SJCRH30 (cell line): ENCODE measurements at regions not wholly inside any gene's neighbourhood (a gene's known extent, or its start where the extent isn't known, plus 50 kb on each side); places are given as distances from the start of the nearest gene placed in this dataset.
A peak's percentile ranks its signal among the peaks of the same experiment; 100 is the strongest.

Experiments used
- DNase-seq, 2 experiments: peaks; one replicate each; pipeline ENCODE4 v3.0.0-alpha.2; 2015 to 2020
- H3K27ac ChIP-seq: fragments of 250-450 bp; sonication (Bioruptor Pico); 2 replicates; pipeline ENCODE4 v1.5.1; 2020; ENCODE audit warnings: mild to moderate bottlenecking, moderate library complexity
- H3K27me3 ChIP-seq: fragments of 250-450 bp; sonication (Bioruptor Pico); 2 replicates; pipeline ENCODE4 v1.5.1; 2020; ENCODE audit warnings: mild to moderate bottlenecking, moderate library complexity
- H3K36me3 ChIP-seq: fragments of 250-450 bp; sonication (Bioruptor Pico); 2 replicates; pipeline ENCODE4 v1.5.1; 2020; ENCODE audit warnings: mild to moderate bottlenecking, moderate library complexity
- H3K4me1 ChIP-seq: fragments of 250-450 bp; sonication (Bioruptor Pico); 2 replicates; pipeline ENCODE4 v1.5.1; 2020; ENCODE audit warnings: mild to moderate bottlenecking, moderate library complexity
- H3K4me3 ChIP-seq: fragments of 250-450 bp; sonication (Bioruptor Pico); 2 replicates; pipeline ENCODE4 v1.5.1; 2020; ENCODE audit warnings: mild to moderate bottlenecking, moderate library complexity
- H3K9me3 ChIP-seq: fragments of 250-450 bp; sonication (Bioruptor Pico); replicated peaks from 2 replicates; pipeline ENCODE4 v1.5.1; 2020; ENCODE audit warnings: mild to moderate bottlenecking, moderate library complexity

DNA sequence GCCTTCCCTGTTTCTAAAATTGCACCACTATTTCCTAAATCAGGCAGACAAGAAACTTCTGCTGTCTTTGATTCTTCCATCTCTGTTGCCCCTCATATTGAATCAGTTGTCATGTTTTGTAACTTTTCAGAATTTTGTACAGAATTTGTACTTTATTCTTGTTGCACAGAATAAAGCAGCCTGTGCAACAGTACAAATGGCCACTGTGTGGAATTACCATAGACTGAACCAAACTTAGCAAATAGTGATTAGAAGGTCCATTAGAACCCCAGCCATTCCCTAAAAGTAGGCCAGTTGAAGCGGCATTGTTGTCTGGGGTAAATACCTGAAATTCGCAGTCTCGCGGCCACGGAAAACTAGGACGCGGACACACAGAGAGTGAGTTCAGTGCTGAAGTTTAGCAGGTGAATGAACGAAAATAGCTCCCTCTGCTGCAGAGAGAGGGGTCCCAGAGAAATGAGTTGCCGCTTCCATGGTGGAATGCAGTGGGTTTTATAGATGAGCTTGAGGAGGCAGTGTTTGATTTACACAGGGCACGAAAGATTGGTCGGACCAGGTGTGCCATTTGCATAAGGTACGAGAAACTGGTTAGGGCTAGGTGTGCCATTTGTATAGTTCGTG lies 71.8 kb downstream of the C4orf33 start:
- no peaks in the 10 kb centered on the region for H3K27me3 ChIP-seq
- H3K9me3 ChIP-seq = no peaks in the 10 kb centered on the region
- H3K36me3 ChIP-seq = no peaks in the 10 kb centered on the region
- H3K27ac ChIP-seq = no peak overlapping the region
- no peaks in the 10 kb centered on the region for H3K4me1 ChIP-seq
- H3K4me3 ChIP-seq = no peak overlapping the region
- DNase-seq = no peak

GRCh38 chr4:129172181-129172580 lies 76.2 kb downstream of the C4orf33 start:
- no peaks in the 10 kb centered on the region for H3K36me3 ChIP-seq
- no peaks in the 10 kb centered on the region for H3K9me3 ChIP-seq
- H3K4me3 ChIP-seq = no peak overlapping the region
- H3K27me3 ChIP-seq = no peaks in the 10 kb centered on the region
- no peak overlapping the region for H3K27ac ChIP-seq
- no peaks in the 10 kb centered on the region for H3K4me1 ChIP-seq
- DNase-seq = no peak

DNA sequence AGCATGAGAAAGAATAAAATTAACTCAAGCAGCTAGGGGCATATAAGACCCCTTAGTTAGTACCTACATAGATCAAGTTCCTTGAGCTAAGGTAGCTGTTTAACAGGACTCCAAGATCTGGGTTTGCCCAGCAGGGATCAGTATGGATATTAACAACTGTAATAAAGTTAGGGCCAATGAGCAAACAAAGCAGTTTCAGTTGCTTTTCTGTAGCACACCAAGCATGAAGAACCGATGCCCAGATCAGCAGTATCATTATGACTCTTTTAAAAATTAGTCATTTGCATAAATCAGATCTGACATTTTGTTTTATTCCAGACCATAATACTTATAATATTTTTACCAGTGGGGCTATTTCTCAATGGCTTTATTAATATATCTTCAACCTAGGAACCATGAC lies 80.9 kb downstream of the C4orf33 start:
- Histone ChIP-seq H3K36me3 (no peaks in the 10 kb centered on the region), H3K9me3 (no peaks in the 10 kb centered on the region), H3K27me3 (no peaks in the 10 kb centered on the region), H3K4me1 (no peaks in the 10 kb centered on the region), H3K4me3 (no peak overlapping the region), H3K27ac (no peak overlapping the region)
- DNase-seq = no peak

DNA sequence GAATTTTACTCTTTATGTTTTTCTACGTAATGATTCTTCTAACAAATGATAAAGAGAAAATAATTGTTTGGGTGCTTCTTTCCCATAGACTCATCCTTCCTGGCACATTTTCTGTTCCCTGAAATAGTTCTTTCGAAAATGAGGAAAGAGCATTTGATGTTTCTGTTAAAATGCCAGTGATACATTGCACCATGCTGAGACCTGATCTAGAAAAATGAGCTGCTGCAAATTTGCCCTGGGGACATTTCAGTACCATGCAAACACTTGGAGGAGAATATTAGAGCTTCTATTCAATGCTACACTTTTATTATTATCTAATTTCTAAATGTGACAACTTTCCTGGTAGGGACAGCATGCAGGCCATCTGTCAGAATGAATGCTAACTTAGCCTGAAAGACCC lies 83.3 kb downstream of the C4orf33 start:
- H3K4me1 ChIP-seq = no peaks in the 10 kb centered on the region
- H3K36me3 ChIP-seq = no peaks in the 10 kb centered on the region
- no peak overlapping the region for H3K4me3 ChIP-seq
- H3K27me3 ChIP-seq = no peaks in the 10 kb centered on the region
- H3K27ac ChIP-seq = no peak overlapping the region
- no peaks in the 10 kb centered on the region for H3K9me3 ChIP-seq
- no peak for DNase-seq

GRCh38 chr4:129189630-129190029 lies 93.7 kb downstream of the C4orf33 start:
- DNase-seq = no peak
- H3K27me3 ChIP-seq = no peaks in the 10 kb centered on the region
- no peak overlapping the region for H3K4me3 ChIP-seq
- no peaks in the 10 kb centered on the region for H3K9me3 ChIP-seq
- H3K4me1 ChIP-seq = no peaks in the 10 kb centered on the region
- no peak overlapping the region for H3K27ac ChIP-seq
- no peaks in the 10 kb centered on the region for H3K36me3 ChIP-seq

GRCh38 chr4:129193357-129194100 lies 97.6 kb downstream of the C4orf33 start:
- Histone ChIP-seq H3K27ac (no peak overlapping the region), H3K4me1 (no peaks in the 10 kb centered on the region), H3K9me3 (no peaks in the 10 kb centered on the region), H3K27me3 (no peaks in the 10 kb centered on the region), H3K4me3 (no peak overlapping the region), H3K36me3 (no peaks in the 10 kb centered on the region)
- no peak for DNase-seq

DNA sequence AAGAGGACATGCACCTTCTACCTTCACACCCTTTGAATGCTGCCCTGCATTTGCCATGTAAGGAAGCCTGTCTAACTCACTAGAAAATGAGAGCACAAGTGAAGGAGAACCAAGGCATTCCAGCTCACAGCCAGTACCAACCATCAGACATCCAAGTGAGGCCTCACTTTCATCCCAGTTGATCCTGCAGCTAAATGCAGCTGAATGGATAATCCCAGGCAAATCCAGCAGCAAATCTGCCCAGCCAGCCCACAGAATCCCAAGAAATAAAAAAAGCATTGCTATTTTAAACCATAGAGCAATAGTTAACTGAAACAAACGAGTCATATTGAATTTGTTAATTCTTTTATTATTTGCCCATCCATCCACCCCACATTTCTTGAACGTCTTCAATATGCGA lies 112.5 kb downstream of the C4orf33 start:
- Histone ChIP-seq H3K27ac (no peak overlapping the region), H3K4me1 (no peaks in the 10 kb centered on the region), H3K9me3 (no peaks in the 10 kb centered on the region), H3K36me3 (no peaks in the 10 kb centered on the region), H3K4me3 (no peak overlapping the region), H3K27me3 (no peaks in the 10 kb centered on the region)
- DNase-seq = no peak

- Histone ChIP-seq H3K9me3 (no peaks in the 10 kb centered on the region), H3K4me1 (no peaks in the 10 kb centered on the region), H3K4me3 (no peak overlapping the region), H3K36me3 (no peaks in the 10 kb centered on the region), H3K27ac (no peak overlapping the region), H3K27me3 (no peaks in the 10 kb centered on the region)
- DNase-seq = no peak
Measured at GRCh38 chr4:129213692-129214091, 117.7 kb downstream of the C4orf33 start.

DNA sequence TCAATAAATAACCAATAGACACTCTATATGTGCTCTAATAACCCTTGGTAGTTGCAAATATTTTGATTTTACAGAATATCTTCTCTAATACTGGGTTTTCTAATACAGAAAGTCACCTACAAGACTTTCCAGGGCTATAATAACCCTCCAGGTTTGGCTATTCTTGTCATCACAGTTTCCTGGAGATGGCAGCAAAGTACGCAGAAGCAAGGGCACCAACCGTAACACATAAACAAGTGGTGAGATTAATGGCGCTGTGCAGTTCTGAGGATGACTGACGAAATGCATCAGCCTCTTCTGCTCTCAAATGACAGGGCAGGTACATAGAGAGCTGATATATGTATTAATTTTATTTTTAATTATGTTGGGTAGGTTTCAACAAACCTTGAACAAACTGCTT lies 122.4 kb downstream of the C4orf33 start:
- Histone ChIP-seq H3K27me3 (no peaks in the 10 kb centered on the region), H3K4me3 (no peak overlapping the region), H3K27ac (no peak overlapping the region), H3K36me3 (no peaks in the 10 kb centered on the region), H3K4me1 (no peaks in the 10 kb centered on the region), H3K9me3 (no peaks in the 10 kb centered on the region)
- DNase-seq = peak; percentile 4 to 31

- Histone ChIP-seq H3K4me1 (no peaks in the 10 kb centered on the region), H3K27me3 (no peaks in the 10 kb centered on the region), H3K9me3 (no peaks in the 10 kb centered on the region), H3K4me3 (no peak overlapping the region), H3K36me3 (no peaks in the 10 kb centered on the region), H3K27ac (no peak overlapping the region)
- no peak for DNase-seq
Measured at GRCh38 chr4:129218897-129219296, 122.9 kb downstream of the C4orf33 start.

DNA sequence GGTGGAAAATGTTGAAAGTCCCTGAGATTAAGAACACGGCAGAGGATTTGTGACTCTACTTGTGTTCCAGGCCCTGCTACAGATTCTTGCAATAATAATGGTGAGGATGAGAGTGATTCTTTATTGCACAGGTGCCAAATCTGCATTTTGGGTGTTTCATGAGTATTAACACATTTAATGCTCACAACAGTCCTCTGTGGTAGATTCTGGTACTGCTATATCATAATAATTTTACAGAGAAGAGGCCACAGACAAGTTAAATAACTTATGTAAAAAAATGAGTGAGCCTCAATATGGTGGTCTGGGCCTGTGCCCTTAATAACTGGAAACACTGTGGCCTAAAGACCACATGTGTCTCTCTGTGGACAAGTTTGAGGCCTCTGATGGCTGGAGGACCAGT lies 124.3 kb downstream of the C4orf33 start:
- Histone ChIP-seq H3K27me3 (no peaks in the 10 kb centered on the region), H3K36me3 (no peaks in the 10 kb centered on the region), H3K27ac (no peak overlapping the region), H3K9me3 (no peaks in the 10 kb centered on the region), H3K4me3 (no peak overlapping the region), H3K4me1 (no peaks in the 10 kb centered on the region)
- DNase-seq = no peak

- Histone ChIP-seq H3K4me1 (no peaks in the 10 kb centered on the region), H3K4me3 (no peak overlapping the region), H3K9me3 (no peaks in the 10 kb centered on the region), H3K27ac (no peak overlapping the region), H3K36me3 (no peaks in the 10 kb centered on the region), H3K27me3 (no peaks in the 10 kb centered on the region)
- no peak for DNase-seq
Measured at GRCh38 chr4:129223945-129224344, 128.0 kb downstream of the C4orf33 start.

DNA sequence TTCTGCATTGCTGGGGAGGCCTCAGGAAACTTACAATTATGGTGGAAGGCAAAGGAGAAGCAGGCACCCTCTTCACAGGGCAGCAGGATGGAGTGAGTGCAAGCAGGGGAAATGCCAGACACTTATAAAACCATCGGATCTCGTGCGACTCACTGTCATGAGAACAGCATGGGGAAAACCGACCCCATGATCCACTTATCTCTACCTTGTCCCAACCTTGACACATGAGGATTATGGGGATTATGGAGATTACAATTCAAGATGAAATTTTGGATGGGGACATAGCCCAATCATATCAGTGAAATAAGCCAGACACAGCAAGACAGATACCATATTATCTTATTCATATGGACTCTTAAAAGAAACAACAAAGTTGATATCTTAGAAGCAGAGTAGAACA lies 134.9 kb downstream of the C4orf33 start:
- no peak for DNase-seq
- Histone ChIP-seq H3K9me3 (no peaks in the 10 kb centered on the region), H3K36me3 (no peaks in the 10 kb centered on the region), H3K4me1 (no peaks in the 10 kb centered on the region), H3K27me3 (no peaks in the 10 kb centered on the region), H3K4me3 (no peak overlapping the region), H3K27ac (no peak overlapping the region)

DNA sequence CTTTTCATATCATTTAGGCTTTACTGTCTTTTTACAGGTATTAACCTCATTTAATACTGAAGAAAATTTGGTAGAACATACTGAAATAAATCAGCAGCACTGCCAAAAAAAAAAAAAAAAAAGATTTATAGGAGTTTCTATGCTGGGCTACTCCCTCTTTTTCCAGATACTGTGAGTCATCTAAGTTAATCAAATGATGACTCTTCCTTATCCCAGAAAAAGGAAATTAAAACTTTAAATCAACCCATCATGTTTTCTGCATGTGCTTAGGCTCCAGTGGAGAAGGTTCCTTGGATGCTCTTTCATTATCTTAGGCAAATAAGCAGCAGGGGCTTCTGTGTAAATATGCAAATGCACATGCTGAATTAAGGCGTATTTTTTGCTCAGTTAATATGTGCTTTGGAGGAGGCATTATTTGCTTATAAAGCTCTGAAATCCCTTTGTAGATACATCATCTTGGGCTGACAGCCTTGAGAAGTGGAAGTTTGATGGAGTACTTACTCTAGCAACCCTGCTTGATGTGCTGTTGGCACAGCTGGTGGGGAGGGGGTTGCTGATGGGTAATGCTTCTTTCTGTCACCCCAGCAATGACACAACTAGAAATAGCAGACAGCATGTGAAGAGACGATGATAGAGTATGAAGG lies 136.1 kb downstream of the C4orf33 start:
- no peak for DNase-seq
- Histone ChIP-seq H3K27me3 (no peaks in the 10 kb centered on the region), H3K4me1 (no peaks in the 10 kb centered on the region), H3K9me3 (no peaks in the 10 kb centered on the region), H3K27ac (no peak overlapping the region), H3K36me3 (no peaks in the 10 kb centered on the region), H3K4me3 (no peak overlapping the region)

DNA sequence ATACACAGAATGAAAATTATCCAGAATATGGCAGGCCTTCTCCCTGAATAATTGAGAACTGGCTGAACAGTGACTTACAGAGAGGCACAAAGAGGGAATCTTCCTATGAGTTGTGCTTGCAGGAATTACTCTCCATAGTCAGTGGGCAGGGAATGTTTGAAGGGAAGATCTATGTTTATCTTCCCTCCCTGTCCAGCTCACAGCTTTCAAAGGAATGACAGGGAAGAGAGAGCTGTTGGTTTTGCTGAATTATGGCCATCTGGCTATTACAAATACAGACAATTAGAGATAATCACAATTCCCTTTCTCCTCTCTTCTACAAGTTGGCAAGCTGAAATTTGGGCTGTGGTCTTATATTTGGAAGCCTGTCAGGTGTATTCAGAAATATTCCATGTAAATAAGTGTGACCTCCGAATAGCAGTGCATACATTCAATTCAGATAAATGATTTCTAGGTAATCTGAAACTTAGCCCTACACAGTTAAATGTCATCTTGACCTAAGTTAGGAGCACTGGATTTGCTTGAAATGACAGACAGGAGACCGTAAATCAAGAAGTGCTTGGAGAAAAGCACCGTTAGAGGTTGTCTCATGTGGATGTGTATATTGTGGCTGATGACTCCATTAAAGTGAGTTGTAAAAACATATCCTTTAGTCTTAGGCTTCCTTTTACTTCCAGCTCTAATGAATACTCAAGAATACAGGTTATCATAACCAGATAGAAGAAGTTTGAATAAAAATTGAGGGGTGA lies 136.8 kb downstream of the C4orf33 start:
- Histone ChIP-seq H3K9me3 (no peaks in the 10 kb centered on the region), H3K27ac (no peak overlapping the region), H3K4me1 (no peaks in the 10 kb centered on the region), H3K36me3 (no peaks in the 10 kb centered on the region), H3K27me3 (no peaks in the 10 kb centered on the region), H3K4me3 (no peak overlapping the region)
- DNase-seq = no peak
